ENCODE measurements at regions not wholly inside any gene's neighbourhood (a gene's known extent, or its start where the extent isn't known, plus 50 kb on each side); places are given as distances from the start of the nearest gene placed in this dataset.

DNA sequence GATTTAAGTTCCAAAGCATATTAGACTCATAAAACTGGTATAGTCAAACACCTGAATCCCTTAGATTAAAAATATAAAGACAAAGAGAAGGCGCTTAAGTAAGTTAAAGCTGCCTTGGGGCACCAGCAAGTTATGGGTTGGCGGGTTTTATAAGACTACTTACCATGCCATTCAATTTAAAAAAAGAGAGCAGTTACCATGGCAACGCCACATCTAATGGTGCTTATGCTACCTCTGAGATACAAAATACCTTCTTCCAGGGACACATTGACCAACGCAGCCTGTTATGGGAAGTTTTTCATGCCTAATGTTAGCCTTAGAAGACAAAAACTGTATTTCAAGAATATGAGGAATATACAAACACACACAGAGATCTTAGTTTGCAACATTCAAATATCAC lies 713.6 kb downstream of the RNF144B start:
- Mint-ChIP-seq H3K36me3 (no peaks in the 10 kb centered on the region), H3K4me1 (no peaks in the 10 kb centered on the region), H3K27me3 (ENCODE audit: low read depth in 3 of 3) (peaks cover 0 to 2% (median 0%) of the 10 kb centered on the region in 3 donors), H3K9me3 (peaks cover 0 to 12% (median 2%) of the 10 kb centered on the region in 7 donors), H3K27ac (no peak overlapping the region), H3K4me3 (no peak overlapping the region)
- Histone ChIP-seq H3K27ac (ENCODE audit: low read depth in 1 of 2, low read length in 2 of 2) (no peak overlapping the region), H3K9me3 (replicated peaks in 1 of 2; ENCODE audit: control insufficient read depth in 1 of 2, insufficient read depth in 1 of 2, low read length in 2 of 2) (peaks cover 4 to 6% of the 10 kb centered on the region in 2 donors), H4K20me1 (ENCODE audit: insufficient read depth, low read length) (no peaks in the 10 kb centered on the region), H3K9ac (ENCODE audit: insufficient read depth, low read length, poor library complexity, severe bottlenecking) (no peak overlapping the region), H3K79me2 (ENCODE audit: insufficient read depth, low read length) (no peaks in the 10 kb centered on the region), H3K4me2 (replicated peaks; ENCODE audit: extremely low read depth, low read length, poor library complexity, severe bottlenecking) (no peak overlapping the region), H3K36me3 (replicated peaks in 1 of 2; ENCODE audit: control insufficient read depth in 1 of 2, insufficient read depth in 2 of 2, low read length in 2 of 2) (no peaks in the 10 kb centered on the region), H3K4me3 (replicated peaks in 1 of 3; ENCODE audit: low read depth in 2 of 3, low read length in 3 of 3) (no peak overlapping the region), H3K4me1 (ENCODE audit: control insufficient read depth in 1 of 2, insufficient read depth in 2 of 2, low read length in 2 of 2) (no peaks in the 10 kb centered on the region), H2AFZ (ENCODE audit: insufficient read depth, low read depth, low read length, poor library complexity, severe bottlenecking) (no peak overlapping the region), H3K27me3 (ENCODE audit: control insufficient read depth in 2 of 2, insufficient read depth in 2 of 2, low read length in 2 of 2) (no peaks in the 10 kb centered on the region)
- no peak for DNase-seq
- no CpG with 5 or more reads among the region's 4 CpGs for WGBS (ENCODE audit: insufficient coverage)
- intact Hi-C loops (cut with micrococcal nuclease): no loop called here
- TF ChIP-seq, protein P1, sequence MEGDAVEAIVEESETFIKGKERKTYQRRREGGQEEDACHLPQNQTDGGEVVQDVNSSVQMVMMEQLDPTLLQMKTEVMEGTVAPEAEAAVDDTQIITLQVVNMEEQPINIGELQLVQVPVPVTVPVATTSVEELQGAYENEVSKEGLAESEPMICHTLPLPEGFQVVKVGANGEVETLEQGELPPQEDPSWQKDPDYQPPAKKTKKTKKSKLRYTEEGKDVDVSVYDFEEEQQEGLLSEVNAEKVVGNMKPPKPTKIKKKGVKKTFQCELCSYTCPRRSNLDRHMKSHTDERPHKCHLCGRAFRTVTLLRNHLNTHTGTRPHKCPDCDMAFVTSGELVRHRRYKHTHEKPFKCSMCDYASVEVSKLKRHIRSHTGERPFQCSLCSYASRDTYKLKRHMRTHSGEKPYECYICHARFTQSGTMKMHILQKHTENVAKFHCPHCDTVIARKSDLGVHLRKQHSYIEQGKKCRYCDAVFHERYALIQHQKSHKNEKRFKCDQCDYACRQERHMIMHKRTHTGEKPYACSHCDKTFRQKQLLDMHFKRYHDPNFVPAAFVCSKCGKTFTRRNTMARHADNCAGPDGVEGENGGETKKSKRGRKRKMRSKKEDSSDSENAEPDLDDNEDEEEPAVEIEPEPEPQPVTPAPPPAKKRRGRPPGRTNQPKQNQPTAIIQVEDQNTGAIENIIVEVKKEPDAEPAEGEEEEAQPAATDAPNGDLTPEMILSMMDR (IDR thresholded peaks at IDR 0.05): no peak

DNA sequence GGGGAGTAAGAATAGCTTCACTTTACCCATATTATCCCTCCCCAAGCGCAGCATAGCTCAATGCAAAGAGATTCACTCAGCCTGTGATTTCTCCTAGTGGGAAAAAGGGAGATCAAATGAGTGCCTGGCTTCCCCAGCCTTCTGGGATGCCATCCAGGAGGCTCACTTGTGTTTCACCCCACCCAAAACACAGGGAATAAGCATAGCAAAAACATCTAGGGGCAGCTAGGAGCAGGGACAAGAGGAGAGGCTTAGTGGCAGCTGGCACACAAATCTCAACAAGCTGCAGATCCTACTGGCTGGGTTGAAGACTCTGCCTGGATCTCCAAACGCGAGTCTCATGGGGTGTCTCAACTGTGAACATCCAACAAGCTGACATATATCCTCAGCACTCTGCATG lies 715.8 kb downstream of the RNF144B start:
- Histone ChIP-seq H3K9ac (ENCODE audit: insufficient read depth, low read length, poor library complexity, severe bottlenecking) (no peak overlapping the region), H3K4me3 (replicated peaks in 1 of 3; ENCODE audit: low read depth in 2 of 3, low read length in 3 of 3) (no peak overlapping the region), H3K4me2 (replicated peaks; ENCODE audit: extremely low read depth, low read length, poor library complexity, severe bottlenecking) (no peak overlapping the region), H3K36me3 (replicated peaks in 1 of 2; ENCODE audit: control insufficient read depth in 1 of 2, insufficient read depth in 2 of 2, low read length in 2 of 2) (no peaks in the 10 kb centered on the region), H3K9me3 (replicated peaks in 1 of 2; ENCODE audit: control insufficient read depth in 1 of 2, insufficient read depth in 1 of 2, low read length in 2 of 2) (peaks cover 4 to 6% of the 10 kb centered on the region in 2 donors), H3K79me2 (ENCODE audit: insufficient read depth, low read length) (no peaks in the 10 kb centered on the region), H3K4me1 (ENCODE audit: control insufficient read depth in 1 of 2, insufficient read depth in 2 of 2, low read length in 2 of 2) (no peaks in the 10 kb centered on the region), H4K20me1 (ENCODE audit: insufficient read depth, low read length) (no peaks in the 10 kb centered on the region), H3K27me3 (ENCODE audit: control insufficient read depth in 2 of 2, insufficient read depth in 2 of 2, low read length in 2 of 2) (no peaks in the 10 kb centered on the region), H2AFZ (ENCODE audit: insufficient read depth, low read depth, low read length, poor library complexity, severe bottlenecking) (no peak overlapping the region), H3K27ac (ENCODE audit: low read depth in 1 of 2, low read length in 2 of 2) (no peak overlapping the region)
- no peak overlapping the region for H3K27ac Mint-ChIP-seq
- intact Hi-C loops (cut with micrococcal nuclease): no loop called here
- no peak for DNase-seq
- H3K4me3 Mint-ChIP-seq: no peak overlapping the region
- no peaks in the 10 kb centered on the region for H3K36me3 Mint-ChIP-seq
- H3K27me3 Mint-ChIP-seq (ENCODE audit: low read depth in 3 of 3): peaks cover 0 to 2% (median 0%) of the 10 kb centered on the region in 3 donors
- 90% methylated on average over 2 of the region's 3 CpGs for WGBS (ENCODE audit: insufficient coverage)
- TF ChIP-seq, protein P1 (IDR thresholded peaks at IDR 0.05): no peak
- no peaks in the 10 kb centered on the region for H3K4me1 Mint-ChIP-seq
- peaks cover 0 to 9% (median 0%) of the 10 kb centered on the region in 7 donors for H3K9me3 Mint-ChIP-seq

Measured in CD14-positive monocyte (primary cell).